GM12878 (cell line): ENCODE measurements at regions not wholly inside any gene's neighbourhood (a gene's known extent, or its start where the extent isn't known, plus 50 kb on each side); places are given as distances from the start of the nearest gene placed in this dataset.

ENCODE experiments used
- ATAC-seq: fragments of 200-7000 bp; cut with Tn5 transposase; 3 replicates; pipeline ENCODE4 v1.9.1; 2020; ENCODE audit warnings: mild to moderate bottlenecking, moderate library complexity
- BruUV-seq: library from RNA; stranded (reverse); fragments of 400-500 nt; replicated peaks from 2 replicates; lab custom pipeline; 2021; lab: Mats Ljungman, UMichigan
- CTCF ChIA-PET: fragments of 300-600 bp; sonication (Branson Sonifier 250); formaldehyde crosslinking; extraction: SDS; loops from one replicate; lab custom pipeline; 2021; ENCODE audit warnings: inconsistent platforms; lab: Yijun Ruan, JAX
- POLR2A ChIA-PET: fragments of 350-600 bp; formaldehyde crosslinking; extraction: SDS; loops from one replicate; lab custom pipeline; 2021; ENCODE audit warnings: inconsistent platforms; lab: Charles Lee
- RAD21 ChIA-PET: fragments of 300-600 bp; sonication (Branson Sonifier 250); formaldehyde crosslinking; loops from one replicate; lab custom pipeline; 2023; ENCODE audit warnings: antibody characterized with exemption; ENCODE audit not compliant: unreplicated experiment; lab: Charles Lee
- SMC1A ChIA-PET: fragments of 300-600 bp; sonication (Branson Sonifier 250); formaldehyde crosslinking; loops from one replicate; lab custom pipeline; 2023; ENCODE audit not compliant: unreplicated experiment, uncharacterized antibody; lab: Charles Lee
- DNase-seq: peaks from one replicate; pipeline ENCODE4 v3.0.0-alpha.2; 2011; ENCODE audit warnings: low read depth, low spot score
- FAIRE-seq: peaks from 3 replicates; lab custom pipeline; 2011; peaks lifted over from hg19 to GRCh38; lab: Jason Lieb, UNC
- H2AFZ ChIP-seq: 2 replicates; pipeline ENCODE4 v1.6.0; 2011; ENCODE audit warnings: low read depth, low read length, control low read depth; ENCODE audit not compliant: control insufficient read depth
- H3K27ac ChIP-seq: 2 replicates; pipeline ENCODE4 v1.5.1; 2011; ENCODE audit warnings: control low read depth; ENCODE audit not compliant: control insufficient read depth, insufficient read depth
- H3K27me3 ChIP-seq, 2 experiments: replicated peaks in 1 of 2; 2 replicates each; pipeline versions ENCODE4 v1.6.0 to v1.6.1; 2011; ENCODE audit warnings: low read length in 1 of 2; ENCODE audit not compliant: control insufficient read depth in 2 of 2, insufficient read depth in 2 of 2
- H3K36me3 ChIP-seq, 2 experiments: 2 replicates each; pipeline ENCODE4 v1.5.1; 2011; ENCODE audit warnings: low read length in 1 of 2; ENCODE audit not compliant: control insufficient read depth in 2 of 2, insufficient read depth in 2 of 2
- H3K4me1 ChIP-seq: 2 replicates; pipeline ENCODE4 v1.6.1; 2011; ENCODE audit warnings: mild to moderate bottlenecking, low read length, moderate library complexity, mixed read lengths; ENCODE audit not compliant: control insufficient read depth, insufficient read depth
- H3K4me2 ChIP-seq: 2 replicates; pipeline ENCODE4 v1.6.0; 2011; ENCODE audit warnings: control low read depth; ENCODE audit not compliant: control insufficient read depth, insufficient read depth
- H3K4me3 ChIP-seq: fragments of 200-600 bp; sonication (generic); 2 replicates; pipeline ENCODE4 v1.5.1; 2016
- H3K79me2 ChIP-seq: 2 replicates; pipeline ENCODE4 v1.6.0; 2011; ENCODE audit warnings: low read length; ENCODE audit not compliant: control insufficient read depth, insufficient read depth
- H3K9ac ChIP-seq: 2 replicates; pipeline ENCODE4 v1.8.0; 2011; ENCODE audit warnings: low read length, control low read depth, mixed read lengths; ENCODE audit not compliant: control insufficient read depth, insufficient read depth
- H3K9me3 ChIP-seq: replicated peaks from 3 replicates; pipeline ENCODE4 v1.5.1; 2011; ENCODE audit warnings: mild to moderate bottlenecking, low read length; ENCODE audit not compliant: control insufficient read depth, insufficient read depth
- H4K20me1 ChIP-seq: 2 replicates; pipeline ENCODE4 v1.6.0; 2011; ENCODE audit not compliant: control insufficient read depth, insufficient read depth
- BCL3 ChIP-seq: IDR thresholded peaks from 2 replicates; pipeline ENCODE4 v1.6.1; 2011; ENCODE audit warnings: borderline replicate concordance, low read depth, mild to moderate bottlenecking, moderate library complexity, low read length; ENCODE audit not compliant: insufficient read depth, poor library complexity, severe bottlenecking
- DPF2 ChIP-seq: fragments of 450-650 bp; IDR thresholded peaks from 2 replicates; pipeline ENCODE4 v1.6.1; 2017; ENCODE audit warnings: mild to moderate bottlenecking
- KLF5 ChIP-seq: fragments of 450-650 bp; IDR thresholded peaks from 2 replicates; pipeline ENCODE4 v1.6.1; 2014; ENCODE audit warnings: mild to moderate bottlenecking; ENCODE audit not compliant: partially characterized antibody
- MEF2B ChIP-seq: fragments of 450-650 bp; IDR thresholded peaks from 2 replicates; pipeline ENCODE4 v1.6.1; 2018; ENCODE audit warnings: mild to moderate bottlenecking, moderate library complexity; ENCODE audit not compliant: partially characterized antibody, poor library complexity, severe bottlenecking
- PAX8 ChIP-seq: fragments of 450-650 bp; IDR thresholded peaks from 2 replicates; pipeline ENCODE4 v1.6.1; 2017; ENCODE audit warnings: mild to moderate bottlenecking, moderate library complexity
- PKNOX1 ChIP-seq: fragments of 450-650 bp; IDR thresholded peaks from 2 replicates; pipeline ENCODE4 v1.6.1; 2016; ENCODE audit warnings: mild to moderate bottlenecking
- RAD21 ChIP-seq: IDR thresholded peaks from 2 replicates; pipeline ENCODE4 v1.6.1; 2011; ENCODE audit warnings: mild to moderate bottlenecking, low read depth, low read length, moderate library complexity; ENCODE audit not compliant: insufficient read depth
- RB1 ChIP-seq: fragments of 450-650 bp; formaldehyde crosslinking; IDR thresholded peaks from 2 replicates; pipeline ENCODE4 v1.6.1; 2017; ENCODE audit warnings: mild to moderate bottlenecking, borderline replicate concordance
- SP1 ChIP-seq: IDR thresholded peaks from one replicate; pipeline ENCODE4 v1.6.1; 2011; ENCODE audit warnings: low read depth, low read length
- SRF ChIP-seq, 2 experiments: IDR thresholded peaks; 2 replicates each; pipeline ENCODE4 v1.6.1; 2011; ENCODE audit warnings: low read depth in 2 of 2, low read length in 2 of 2, mild to moderate bottlenecking in 1 of 2, moderate library complexity in 1 of 2
- ZBTB11 ChIP-seq: fragments of 450-650 bp; formaldehyde crosslinking; IDR thresholded peaks from 2 replicates; pipeline ENCODE4 v1.5.0; 2022; ENCODE audit warnings: mild to moderate bottlenecking, missing genetic modification characterization
- ZNF24 ChIP-seq: fragments of 450-650 bp; IDR thresholded peaks from 2 replicates; pipeline ENCODE4 v1.6.1; 2017; ENCODE audit warnings: antibody characterized with exemption, mild to moderate bottlenecking
- WGBS: methylation state at CpG from one replicate; pipeline ENCODE4 v1.1.6; 2016; ENCODE audit warnings: low lambda C conversion rate; ENCODE audit not compliant: insufficient replicate concordance, insufficient coverage; ENCODE audit errors: missing lambda C conversion rate; 5-methylcytosine and 5-hydroxymethylcytosine counted together
- in situ Hi-C: fragments of 300-500 bp; cut with MboI; formaldehyde crosslinking; loops from 9 replicates; pipeline ENCODE4 v1.14.3; 2018; ENCODE audit warnings: mixed read lengths
- intact Hi-C: fragments of 100-400 bp; cut with micrococcal nuclease; formaldehyde crosslinking; loops from one replicate; pipeline ENCODE4 v1.14.2; 2022; ENCODE audit not compliant: unreplicated experiment

GRCh38 chr2:38237311-38237710 lies 139.8 kb downstream of the ATL2 start (continued):
- TF ChIP-seq ZBTB11 (CRISPR knock-in tag): no peak

GRCh38 chr2:38233231-38233983 lies 143.7 kb downstream of the ATL2 start:
- TF ChIP-seq SP1 (no peak), KLF5 (no peak), RAD21 (no peak), PAX8 (no peak), DPF2 (no peak), MEF2B (no peak), BCL3 (no peak), ZNF24 (no peak), PKNOX1 (no peak), SRF (IDR thresholded peaks at IDR 0.05; ENCODE audit: low read depth in 2 of 2, low read length in 2 of 2) (no peak), RB1 (no peak)
- Histone ChIP-seq H3K4me2 (no peak overlapping the region), H3K79me2 (no peaks in the 10 kb centered on the region), H4K20me1 (no peaks in the 10 kb centered on the region), H3K27ac (no peak overlapping the region), H3K36me3 (no peaks in the 10 kb centered on the region), H3K4me1 (no peaks in the 10 kb centered on the region), H3K9ac (no peak overlapping the region), H3K9me3 (no peaks in the 10 kb centered on the region; the same call in 2 of the 3 replicates), H2AFZ (no peak overlapping the region), H3K27me3 (no peaks in the 10 kb centered on the region), H3K4me3 (no peak overlapping the region)
- ChIA-PET SMC1A (interaction anchor here (1.1 kb wide), 1 partner anchor 41 kb away, joined by 3 read pairs; no protein-coding TSS in a partner anchor), CTCF (interaction anchor here (0.6 to 0.9 kb wide), 2 partner anchors 31 to 41 kb away, joined by 3 to 6 read pairs; no protein-coding TSS in a partner anchor), RAD21 (no interaction called here), POLR2A (no interaction called here)
- 58% methylated on average over 9 of the region's 9 CpGs for WGBS
- DNase-seq (no peak), FAIRE-seq (no peak), ATAC-seq (no peak)
- no TSS peak for BruUV-seq
- in situ Hi-C loops: no loop called here
- intact Hi-C loops: no loop called here
